ENCODE measurements at regions not wholly inside any gene's neighbourhood (a gene's known extent, or its start where the extent isn't known, plus 50 kb on each side); places are given as distances from the start of the nearest gene placed in this dataset.
A peak's percentile ranks its signal among the peaks of the same experiment; 100 is the strongest.

GRCh38 chr9:79470954-79471353 is 100.8 kb upstream of the TLE4 start:
- TF ChIP-seq, protein P1, sequence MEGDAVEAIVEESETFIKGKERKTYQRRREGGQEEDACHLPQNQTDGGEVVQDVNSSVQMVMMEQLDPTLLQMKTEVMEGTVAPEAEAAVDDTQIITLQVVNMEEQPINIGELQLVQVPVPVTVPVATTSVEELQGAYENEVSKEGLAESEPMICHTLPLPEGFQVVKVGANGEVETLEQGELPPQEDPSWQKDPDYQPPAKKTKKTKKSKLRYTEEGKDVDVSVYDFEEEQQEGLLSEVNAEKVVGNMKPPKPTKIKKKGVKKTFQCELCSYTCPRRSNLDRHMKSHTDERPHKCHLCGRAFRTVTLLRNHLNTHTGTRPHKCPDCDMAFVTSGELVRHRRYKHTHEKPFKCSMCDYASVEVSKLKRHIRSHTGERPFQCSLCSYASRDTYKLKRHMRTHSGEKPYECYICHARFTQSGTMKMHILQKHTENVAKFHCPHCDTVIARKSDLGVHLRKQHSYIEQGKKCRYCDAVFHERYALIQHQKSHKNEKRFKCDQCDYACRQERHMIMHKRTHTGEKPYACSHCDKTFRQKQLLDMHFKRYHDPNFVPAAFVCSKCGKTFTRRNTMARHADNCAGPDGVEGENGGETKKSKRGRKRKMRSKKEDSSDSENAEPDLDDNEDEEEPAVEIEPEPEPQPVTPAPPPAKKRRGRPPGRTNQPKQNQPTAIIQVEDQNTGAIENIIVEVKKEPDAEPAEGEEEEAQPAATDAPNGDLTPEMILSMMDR (IDR thresholded peaks at IDR 0.05): no peak
- Histone ChIP-seq H3K27ac (no peak overlapping the region), H3K27me3 (no peaks in the 10 kb centered on the region), H3K36me3 (no peaks in the 10 kb centered on the region), H3K4me3 (no peak overlapping the region), H3K9me3 (no peaks in the 10 kb centered on the region), H3K4me1 (peaks cover 0 to 3% of the 10 kb centered on the region in 2 donors)
- ATAC-seq: no peak
- intact Hi-C loops (cut with DNase I): no loop called here
- DNase-seq: no peak

- DNase-seq (peak in 3 of 4 donors; percentile 46 to 77 (median 47)), ATAC-seq (peak; percentile 68)
- Histone ChIP-seq H3K27me3 (no peaks in the 10 kb centered on the region), H3K27ac (no peak overlapping the region), H3K36me3 (no peaks in the 10 kb centered on the region), H3K4me1 (peaks cover 0 to 3% of the 10 kb centered on the region in 2 donors), H3K9me3 (no peaks in the 10 kb centered on the region), H3K4me3 (no peak overlapping the region)
- intact Hi-C loops (cut with DNase I): no loop called here
- TF ChIP-seq, protein P1 (IDR thresholded peaks at IDR 0.05): no peak
Measured at GRCh38 chr9:79471580-79472543, 99.9 kb upstream of the TLE4 start.

DNA sequence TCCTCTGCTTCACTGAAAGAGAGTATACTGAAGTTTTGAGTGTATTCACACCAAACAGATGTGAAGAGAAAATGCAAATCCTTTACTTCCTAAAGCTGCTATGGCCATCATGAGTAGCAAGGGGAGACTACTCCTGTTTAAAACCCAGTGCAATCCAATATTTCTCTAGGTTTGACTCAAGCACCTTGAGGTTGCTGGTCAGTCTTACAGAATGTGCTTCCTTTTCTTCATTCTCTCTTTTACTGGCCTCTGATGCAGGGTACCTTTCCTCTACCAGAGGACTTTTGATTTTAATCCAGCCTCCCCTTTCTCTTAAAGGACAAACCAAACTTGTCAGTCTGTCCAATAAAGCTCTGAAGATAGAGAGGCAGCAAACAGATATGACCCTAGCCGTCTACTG is 98.1 kb upstream of the TLE4 start:
- intact Hi-C loops (cut with DNase I): no loop called here
- no peaks in the 10 kb centered on the region for H3K36me3 ChIP-seq
- ATAC-seq (no peak), DNase-seq (no peak)
- no peak overlapping the region for H3K27ac ChIP-seq
- H3K9me3 ChIP-seq: no peaks in the 10 kb centered on the region
- no peak overlapping the region for H3K4me3 ChIP-seq
- peaks cover 0 to 3% of the 10 kb centered on the region in 2 donors for H3K4me1 ChIP-seq
- TF ChIP-seq, protein P1 (IDR thresholded peaks at IDR 0.05): no peak
- H3K27me3 ChIP-seq: no peaks in the 10 kb centered on the region

DNA sequence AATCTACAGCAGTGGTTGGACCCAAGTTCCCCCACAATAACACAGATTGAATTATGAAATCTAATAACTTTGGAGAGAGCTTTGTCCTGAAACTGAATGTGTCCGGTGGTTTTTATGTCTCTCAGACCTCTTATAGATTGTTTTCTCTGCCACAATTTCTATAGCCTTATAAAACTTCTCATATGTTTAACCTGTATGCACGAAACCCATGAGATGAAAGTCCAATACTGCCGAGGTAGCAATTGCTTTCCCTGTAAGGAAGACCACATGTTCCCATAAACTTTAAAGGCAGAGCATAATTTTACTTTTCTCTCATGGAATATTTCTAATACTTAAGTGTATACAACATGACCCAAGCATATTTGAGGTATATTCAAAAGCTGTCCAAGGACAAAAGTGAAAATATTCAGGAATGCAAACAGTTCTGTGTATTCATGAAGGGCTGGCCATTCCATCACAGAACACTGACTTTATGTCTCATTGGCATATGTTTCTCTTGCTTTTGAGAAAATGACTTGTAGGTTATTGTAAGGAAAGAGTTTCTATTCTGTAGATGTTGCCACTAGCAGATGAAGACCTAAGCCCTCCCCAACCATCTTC is 94.4 kb upstream of the TLE4 start:
- intact Hi-C loops (cut with DNase I): no loop called here

More for the DNA sequence above, 94.4 kb upstream of the TLE4 start:
- Histone ChIP-seq H3K27ac (no peak overlapping the region), H3K9me3 (no peaks in the 10 kb centered on the region), H3K36me3 (no peaks in the 10 kb centered on the region), H3K27me3 (no peaks in the 10 kb centered on the region), H3K4me1 (no peaks in the 10 kb centered on the region), H3K4me3 (no peak overlapping the region)
- DNase-seq (no peak), ATAC-seq (no peak)
- TF ChIP-seq, protein P1 (IDR thresholded peaks at IDR 0.05): no peak

All from left lung (tissue), 4 donors.